Parathyroid adenoma (tissue), 2 donors: ENCODE measurements at regions not wholly inside any gene's neighbourhood (a gene's known extent, or its start where the extent isn't known, plus 50 kb on each side); places are given as distances from the start of the nearest gene placed in this dataset.

Experiments
- H2AFZ ChIP-seq: fragments of 300-600 bp; sonication (generic); one replicate; pipeline ENCODE4 v1.7.0; 2017; ENCODE audit warnings: antibody characterized with exemption, mild to moderate bottlenecking
- H3K27ac ChIP-seq: fragments of 300-600 bp; sonication (generic); one replicate; pipeline ENCODE4 v1.7.0; 2017
- H3K27me3 ChIP-seq: fragments of 300-600 bp; sonication (generic); one replicate; pipeline ENCODE4 v1.7.0; 2017; ENCODE audit warnings: low read length; ENCODE audit not compliant: control insufficient read depth, insufficient read depth
- H3K36me3 ChIP-seq: fragments of 300-600 bp; sonication (generic); one replicate; pipeline ENCODE4 v1.7.0; 2017; ENCODE audit warnings: low read length; ENCODE audit not compliant: control insufficient read depth, insufficient read depth
- H3K4me1 ChIP-seq: fragments of 300-600 bp; sonication (generic); one replicate; pipeline ENCODE4 v1.7.0; 2017; ENCODE audit warnings: control low read depth
- H3K4me2 ChIP-seq: fragments of 300-600 bp; sonication (generic); one replicate; pipeline ENCODE4 v1.7.0; 2017; ENCODE audit warnings: low read length
- H3K4me3 ChIP-seq: fragments of 300-600 bp; sonication (generic); one replicate; pipeline ENCODE4 v1.7.0; 2017; ENCODE audit warnings: low read depth, low read length
- H3K79me2 ChIP-seq: fragments of 300-600 bp; sonication (generic); one replicate; pipeline ENCODE4 v1.7.0; 2017; ENCODE audit warnings: control low read depth
- H3K9ac ChIP-seq: fragments of 300-600 bp; sonication (generic); one replicate; pipeline ENCODE4 v1.7.0; 2017; ENCODE audit warnings: mild to moderate bottlenecking
- H3K9me3 ChIP-seq: fragments of 300-600 bp; sonication (generic); one replicate; pipeline ENCODE4 v1.7.0; 2017; ENCODE audit warnings: low read length; ENCODE audit not compliant: control insufficient read depth
- CTCF ChIP-seq: fragments of 300-600 bp; sonication (generic); IDR thresholded peaks from one replicate; pipeline ENCODE4 v1.7.0; 2017; ENCODE audit warnings: antibody characterized with exemption, mild to moderate bottlenecking
- donor health status: primary hyperparathyroidism.

- no peak overlapping the region for H3K27ac ChIP-seq
- no peaks in the 10 kb centered on the region for H3K79me2 ChIP-seq
- no peaks in the 10 kb centered on the region for H3K9me3 ChIP-seq
- H3K4me3 ChIP-seq = no peak overlapping the region
- TF ChIP-seq CTCF = no peak
- no peak overlapping the region for H3K4me2 ChIP-seq
- H3K9ac ChIP-seq = no peak overlapping the region
- H3K27me3 ChIP-seq = no peaks in the 10 kb centered on the region
- no peaks in the 10 kb centered on the region for H3K36me3 ChIP-seq
- no peak overlapping the region for H2AFZ ChIP-seq
- H3K4me1 ChIP-seq = no peaks in the 10 kb centered on the region
Observed at GRCh38 chr1:80363689-80364475, 1357.4 kb upstream of the ADGRL4 start.

- no peaks in the 10 kb centered on the region for H3K27me3 ChIP-seq
- H3K4me1 ChIP-seq = no peaks in the 10 kb centered on the region
- H3K9ac ChIP-seq = no peak overlapping the region
- H3K4me2 ChIP-seq = no peak overlapping the region
- H2AFZ ChIP-seq = no peak overlapping the region
- H3K79me2 ChIP-seq = no peaks in the 10 kb centered on the region
- no peak overlapping the region for H3K4me3 ChIP-seq
- H3K27ac ChIP-seq = no peak overlapping the region
- no peaks in the 10 kb centered on the region for H3K36me3 ChIP-seq
- no peak for TF ChIP-seq CTCF
- H3K9me3 ChIP-seq = no peaks in the 10 kb centered on the region
Observed at GRCh38 chr1:80359666-80360065, 1353.1 kb upstream of the ADGRL4 start.

- H2AFZ ChIP-seq = no peak overlapping the region
- H3K4me2 ChIP-seq = no peak overlapping the region
- no peak overlapping the region for H3K9ac ChIP-seq
- no peaks in the 10 kb centered on the region for H3K9me3 ChIP-seq
- no peak overlapping the region for H3K4me3 ChIP-seq
- no peak for TF ChIP-seq CTCF
- H3K36me3 ChIP-seq = no peaks in the 10 kb centered on the region
- H3K27ac ChIP-seq = no peak overlapping the region
- no peaks in the 10 kb centered on the region for H3K79me2 ChIP-seq
- H3K27me3 ChIP-seq = no peaks in the 10 kb centered on the region
- H3K4me1 ChIP-seq = no peaks in the 10 kb centered on the region
Observed at GRCh38 chr1:80349218-80349617, 1342.7 kb upstream of the ADGRL4 start.

- Histone ChIP-seq H3K36me3 (no peaks in the 10 kb centered on the region), H3K79me2 (no peaks in the 10 kb centered on the region), H3K9me3 (no peaks in the 10 kb centered on the region), H3K4me3 (no peak overlapping the region), H3K27ac (no peak overlapping the region), H3K27me3 (no peaks in the 10 kb centered on the region), H3K4me2 (no peak overlapping the region), H2AFZ (no peak overlapping the region), H3K9ac (no peak overlapping the region), H3K4me1 (no peaks in the 10 kb centered on the region)
- no peak for TF ChIP-seq CTCF
Observed at GRCh38 chr1:80341021-80341420, 1334.5 kb upstream of the ADGRL4 start.

- H2AFZ ChIP-seq = no peak overlapping the region
- no peak overlapping the region for H3K27ac ChIP-seq
- no peak for TF ChIP-seq CTCF
- no peak overlapping the region for H3K4me2 ChIP-seq
- no peaks in the 10 kb centered on the region for H3K36me3 ChIP-seq
- no peaks in the 10 kb centered on the region for H3K4me1 ChIP-seq
- H3K9me3 ChIP-seq = no peaks in the 10 kb centered on the region
- no peaks in the 10 kb centered on the region for H3K79me2 ChIP-seq
- H3K4me3 ChIP-seq = no peak overlapping the region
- no peak overlapping the region for H3K9ac ChIP-seq
- no peaks in the 10 kb centered on the region for H3K27me3 ChIP-seq
Observed at GRCh38 chr1:80318108-80318507, 1311.6 kb upstream of the ADGRL4 start.
